AG10803 (cell line): ENCODE measurements at regions not wholly inside any gene's neighbourhood (a gene's known extent, or its start where the extent isn't known, plus 50 kb on each side); places are given as distances from the start of the nearest gene placed in this dataset.

Experiments
- DNase-seq: peaks from one replicate; pipeline ENCODE4 v3.0.0; 2010; ENCODE audit warnings: low read depth
- H3K4me3 ChIP-seq: 2 replicates; pipeline ENCODE4 v1.5.1; 2011; ENCODE audit warnings: mild to moderate bottlenecking, low read length, control low read depth
- TF ChIP-seq, protein P1 (sequence below): conservative IDR thresholded peaks from 2 replicates; pipeline ENCODE4 v1.5.1; 2011; ENCODE audit warnings: mild to moderate bottlenecking, low read length, control low read depth, inconsistent platforms

DNA sequence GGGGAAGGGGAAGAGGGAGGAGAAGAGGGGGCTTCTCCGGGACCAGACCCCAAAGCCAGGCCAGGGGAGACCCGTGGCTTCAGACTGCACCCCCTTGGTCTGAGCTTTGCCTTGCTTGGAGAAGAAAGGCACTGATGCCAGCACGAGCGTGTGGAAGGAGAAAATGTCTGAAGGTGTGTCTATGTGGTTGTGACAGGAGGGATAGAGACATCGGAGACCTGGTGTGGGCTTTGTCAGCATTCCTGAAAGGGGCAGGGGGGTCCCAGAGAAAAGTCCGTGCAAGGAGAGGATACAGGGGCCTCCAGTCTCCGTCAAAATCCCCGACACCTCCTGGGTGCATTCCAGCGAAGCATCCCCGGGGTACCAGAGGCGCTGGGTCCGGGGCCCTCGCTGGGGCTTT lies 139.0 kb upstream of the LHX5 start:
- TF ChIP-seq, protein P1, sequence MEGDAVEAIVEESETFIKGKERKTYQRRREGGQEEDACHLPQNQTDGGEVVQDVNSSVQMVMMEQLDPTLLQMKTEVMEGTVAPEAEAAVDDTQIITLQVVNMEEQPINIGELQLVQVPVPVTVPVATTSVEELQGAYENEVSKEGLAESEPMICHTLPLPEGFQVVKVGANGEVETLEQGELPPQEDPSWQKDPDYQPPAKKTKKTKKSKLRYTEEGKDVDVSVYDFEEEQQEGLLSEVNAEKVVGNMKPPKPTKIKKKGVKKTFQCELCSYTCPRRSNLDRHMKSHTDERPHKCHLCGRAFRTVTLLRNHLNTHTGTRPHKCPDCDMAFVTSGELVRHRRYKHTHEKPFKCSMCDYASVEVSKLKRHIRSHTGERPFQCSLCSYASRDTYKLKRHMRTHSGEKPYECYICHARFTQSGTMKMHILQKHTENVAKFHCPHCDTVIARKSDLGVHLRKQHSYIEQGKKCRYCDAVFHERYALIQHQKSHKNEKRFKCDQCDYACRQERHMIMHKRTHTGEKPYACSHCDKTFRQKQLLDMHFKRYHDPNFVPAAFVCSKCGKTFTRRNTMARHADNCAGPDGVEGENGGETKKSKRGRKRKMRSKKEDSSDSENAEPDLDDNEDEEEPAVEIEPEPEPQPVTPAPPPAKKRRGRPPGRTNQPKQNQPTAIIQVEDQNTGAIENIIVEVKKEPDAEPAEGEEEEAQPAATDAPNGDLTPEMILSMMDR: no peak
- H3K4me3 ChIP-seq: no peak overlapping the region
- DNase-seq: no peak

DNA sequence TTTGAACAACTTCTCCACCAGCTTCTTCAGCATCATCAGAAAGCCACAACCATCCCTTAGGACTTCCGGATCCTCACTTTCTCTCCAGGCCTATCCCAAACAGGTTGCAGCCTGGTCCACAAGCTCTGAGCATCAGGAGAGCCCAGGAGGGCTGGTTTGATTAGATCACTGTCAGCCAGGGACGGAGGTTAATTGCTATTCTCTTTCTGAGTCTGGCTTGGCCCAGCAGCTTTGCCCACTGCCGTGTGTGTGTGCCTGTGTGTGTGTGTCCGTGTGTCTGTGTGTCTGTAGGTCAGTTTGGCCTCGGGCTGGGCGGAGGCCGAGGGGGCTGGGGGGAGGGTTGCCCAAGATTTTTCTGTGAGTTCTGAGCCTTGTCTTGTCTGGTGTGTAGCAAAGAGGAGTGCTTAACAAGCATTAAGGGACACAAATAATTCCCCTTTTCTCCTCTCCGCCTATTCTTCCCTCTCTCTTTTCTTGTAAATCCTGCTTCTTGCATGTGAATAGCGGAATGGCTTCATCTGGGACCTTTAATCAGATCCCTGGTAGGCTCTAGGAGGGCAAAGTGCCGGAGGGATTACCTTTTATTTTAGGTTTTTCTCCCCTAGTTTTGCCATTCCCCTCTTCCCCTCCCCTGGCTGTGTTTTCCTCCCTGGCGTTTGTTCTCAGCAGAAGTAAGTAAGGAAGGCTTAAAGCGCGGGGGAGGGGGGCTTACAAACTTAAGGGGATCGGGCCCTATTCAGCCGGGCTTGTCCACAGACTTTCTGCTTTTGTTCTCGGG lies 138.2 kb upstream of the LHX5 start:
- H3K4me3 ChIP-seq: no peak overlapping the region
- no peak for DNase-seq
- TF ChIP-seq, protein P1: no peak

DNA sequence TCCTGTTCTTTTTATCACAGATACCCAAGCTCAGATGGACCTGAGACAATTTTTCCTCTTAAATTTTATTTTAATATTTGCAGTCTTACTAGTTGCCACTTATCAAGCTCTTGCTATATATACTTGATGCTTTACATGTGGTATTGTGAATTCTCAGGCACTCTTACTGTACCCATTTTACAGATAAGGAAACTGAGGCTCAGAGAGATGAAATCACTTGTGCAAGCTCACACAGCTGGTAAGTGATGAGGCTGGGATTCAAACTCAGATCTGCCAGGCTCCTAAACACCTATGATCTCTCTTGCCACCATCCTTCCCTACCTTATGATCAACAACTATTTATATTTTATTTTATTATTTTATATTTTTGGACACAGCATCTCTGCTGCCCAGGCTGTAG lies 133.0 kb upstream of the LHX5 start:
- no peak overlapping the region for H3K4me3 ChIP-seq
- TF ChIP-seq, protein P1: no peak
- no peak for DNase-seq

DNA sequence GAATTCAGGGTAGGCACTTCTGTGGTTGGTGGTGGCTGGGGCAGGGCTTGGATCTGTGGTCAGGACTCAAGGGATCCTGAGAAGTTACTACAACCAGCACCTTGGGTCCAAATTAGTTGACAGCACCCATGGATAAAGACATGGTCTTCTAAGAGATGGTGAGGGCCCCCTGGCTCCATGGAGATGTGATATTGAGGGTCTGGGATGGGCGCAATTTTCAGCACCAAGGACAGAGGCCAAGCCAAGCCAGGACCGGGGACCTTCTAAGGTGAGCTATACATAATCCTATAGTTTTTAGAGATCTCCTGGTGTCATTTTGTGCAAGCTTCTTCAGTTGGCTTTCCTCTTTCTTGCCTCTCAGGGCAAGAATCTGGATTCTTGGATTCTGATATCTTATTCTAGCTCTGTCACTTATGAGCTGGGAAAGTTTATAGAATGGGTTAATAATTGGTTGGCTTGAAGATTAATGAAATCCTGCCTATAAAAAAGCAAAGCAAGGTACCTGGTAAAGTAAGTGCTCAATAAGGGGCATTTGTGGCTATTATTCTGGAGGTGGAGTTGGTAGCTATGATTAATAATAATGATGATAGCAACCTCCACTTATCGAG lies 130.1 kb upstream of the LHX5 start:
- TF ChIP-seq, protein P1: no peak
- DNase-seq: no peak
- no peak overlapping the region for H3K4me3 ChIP-seq

DNA sequence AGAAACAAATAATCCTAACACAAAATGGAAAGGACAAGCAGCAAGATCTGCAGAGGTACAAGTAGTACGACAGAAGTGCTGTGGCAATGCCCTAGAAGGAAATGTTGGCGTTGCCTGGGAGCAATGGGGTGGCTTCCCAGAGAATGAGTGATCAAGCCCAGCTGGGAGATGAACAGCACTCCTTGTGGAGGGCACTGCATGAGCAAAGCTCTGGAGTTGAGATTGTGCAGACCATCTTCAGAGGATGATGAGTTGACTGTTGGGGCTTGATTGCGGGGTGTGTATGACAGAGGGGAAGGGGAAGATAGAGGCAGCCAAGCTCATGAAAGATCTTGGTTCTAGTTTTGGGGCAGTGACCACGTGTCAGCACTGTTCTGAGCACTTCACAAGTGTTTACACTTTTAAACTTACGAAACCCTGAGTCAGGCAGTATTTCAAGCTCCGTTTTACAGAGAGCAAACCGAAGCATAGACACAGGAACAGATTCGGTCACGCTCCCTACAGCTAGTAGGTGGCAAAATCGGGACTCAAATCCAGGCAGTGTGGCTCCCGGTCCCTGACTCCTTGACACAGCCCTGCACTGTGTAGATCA lies 127.2 kb upstream of the LHX5 start:
- no peak for DNase-seq
- TF ChIP-seq, protein P1: no peak
- no peak overlapping the region for H3K4me3 ChIP-seq

DNA sequence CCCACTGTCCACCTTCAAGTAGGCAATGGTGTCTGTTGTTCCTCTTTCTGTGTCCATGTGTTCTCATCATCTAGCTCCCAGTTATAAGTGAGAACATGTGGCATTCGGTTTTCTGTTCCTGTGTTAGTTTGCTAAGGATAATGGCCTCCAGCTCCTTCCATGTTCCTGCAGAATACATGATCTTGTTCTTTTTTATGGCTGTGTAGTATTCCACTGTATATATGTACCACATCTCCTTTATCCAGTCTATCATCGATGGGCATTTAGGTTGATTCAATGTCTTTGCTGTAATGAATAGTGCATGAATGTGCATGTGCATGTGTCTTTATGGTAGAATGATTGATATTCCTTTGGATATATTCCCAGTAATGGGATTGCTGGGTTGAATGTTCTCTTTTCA lies 123.3 kb upstream of the LHX5 start:
- no peak for DNase-seq
- TF ChIP-seq, protein P1: no peak
- H3K4me3 ChIP-seq: no peak overlapping the region
